PC-3 (cell line): ENCODE measurements at regions not wholly inside any gene's neighbourhood (a gene's known extent, or its start where the extent isn't known, plus 50 kb on each side); places are given as distances from the start of the nearest gene placed in this dataset.

Experiments used
- ATAC-seq: fragments of 200-7000 bp; cut with Tn5 transposase; 2 replicates; pipeline ENCODE4 v1.9.1; 2020; ENCODE audit warnings: mild to moderate bottlenecking, moderate library complexity
- BruUV-seq: library from RNA; stranded (reverse); fragments of 400-500 nt; replicated peaks from 2 replicates; lab custom pipeline; 2021; lab: Mats Ljungman, UMichigan
- CTCF ChIA-PET: fragments of 300-600 bp; sonication (Branson Sonifier 250); formaldehyde crosslinking; loops from one replicate; lab custom pipeline; 2022; ENCODE audit warnings: antibody characterized with exemption; lab: Charles Lee
- POLR2A ChIA-PET: fragments of 300-600 bp; sonication (Branson Sonifier 250); formaldehyde crosslinking; loops from one replicate; lab custom pipeline; 2022; ENCODE audit warnings: antibody characterized with exemption; ENCODE audit not compliant: unreplicated experiment; lab: Charles Lee
- DNase-seq: peaks from one replicate; pipeline ENCODE4 v3.0.0-alpha.2; 2015
- H2AFZ ChIP-seq: fragments of 300-600 bp; sonication (generic); 2 replicates; pipeline ENCODE4 v1.6.0; 2016; ENCODE audit warnings: antibody characterized with exemption, low read length
- H3F3A ChIP-seq: fragments of 300-600 bp; sonication (generic); one replicate; pipeline ENCODE4 v1.6.0; 2017; ENCODE audit warnings: antibody characterized with exemption, low read length, control low read depth, mild to moderate bottlenecking; ENCODE audit not compliant: unreplicated experiment
- H3K27ac ChIP-seq: fragments of 300-600 bp; sonication (generic); 2 replicates; pipeline ENCODE4 v1.5.1; 2016; ENCODE audit warnings: mild to moderate bottlenecking, low read length
- H3K27me3 ChIP-seq: fragments of 300-600 bp; sonication (generic); 2 replicates; pipeline ENCODE4 v1.6.1; 2016; ENCODE audit warnings: low read length, mixed read lengths
- H3K36me3 ChIP-seq: fragments of 300-600 bp; sonication (generic); 2 replicates; pipeline ENCODE4 v1.6.1; 2016; ENCODE audit warnings: low read depth, mixed run types, low read length, mixed read lengths
- H3K4me1 ChIP-seq: fragments of 300-600 bp; sonication (generic); 2 replicates; pipeline ENCODE4 v1.5.1; 2016; ENCODE audit warnings: low read length; ENCODE audit not compliant: insufficient read depth
- H3K4me2 ChIP-seq: fragments of 300-600 bp; sonication (generic); 2 replicates; pipeline ENCODE4 v1.6.0; 2016; ENCODE audit warnings: low read length
- H3K4me3 ChIP-seq: fragments of 300-600 bp; sonication (generic); 2 replicates; pipeline ENCODE4 v1.5.1; 2016; ENCODE audit warnings: mild to moderate bottlenecking, low read length, mixed read lengths
- H3K79me2 ChIP-seq: fragments of 300-600 bp; sonication (generic); 2 replicates; pipeline ENCODE4 v1.6.1; 2017; ENCODE audit warnings: low read length, mixed read lengths
- H3K9ac ChIP-seq: fragments of 300-600 bp; sonication (generic); 2 replicates; pipeline ENCODE4 v1.6.0; 2016; ENCODE audit warnings: mild to moderate bottlenecking, low read length
- H3K9me2 ChIP-seq: fragments of 300-600 bp; sonication (generic); replicated peaks from 2 replicates; pipeline ENCODE4 v1.6.1; 2016; ENCODE audit warnings: mixed run types, low read length, mixed read lengths
- H3K9me3 ChIP-seq: fragments of 300-600 bp; sonication (generic); 2 replicates; pipeline ENCODE4 v1.6.1; 2016; ENCODE audit warnings: low read length, mixed read lengths
- H4K20me1 ChIP-seq: fragments of 300-600 bp; sonication (generic); 2 replicates; pipeline ENCODE4 v1.6.1; 2016; ENCODE audit warnings: low read length, mixed read lengths
- EZH2 ChIP-seq: fragments of 300-600 bp; sonication (generic); IDR thresholded peaks from one replicate; pipeline ENCODE4 v1.6.1; 2017; ENCODE audit warnings: antibody characterized with exemption, mild to moderate bottlenecking, low read length; ENCODE audit not compliant: unreplicated experiment
- EZH2phosphoT487 ChIP-seq: fragments of 300-600 bp; sonication (generic); IDR thresholded peaks from 2 replicates; pipeline ENCODE4 v1.6.1; 2018; ENCODE audit warnings: mild to moderate bottlenecking, antibody characterized with exemption, low read length, borderline replicate concordance
- intact Hi-C: fragments of 100-400 bp; cut with micrococcal nuclease; formaldehyde crosslinking; loops from 2 replicates; pipeline ENCODE4 v1.9.0; 2023
- TF ChIP-seq, protein P1 (sequence below): fragments of 300-600 bp; sonication (generic); conservative IDR thresholded peaks from 2 replicates; pipeline ENCODE4 v1.5.1; 2017; ENCODE audit warnings: antibody characterized with exemption, low read depth, mild to moderate bottlenecking, low read length

DNA sequence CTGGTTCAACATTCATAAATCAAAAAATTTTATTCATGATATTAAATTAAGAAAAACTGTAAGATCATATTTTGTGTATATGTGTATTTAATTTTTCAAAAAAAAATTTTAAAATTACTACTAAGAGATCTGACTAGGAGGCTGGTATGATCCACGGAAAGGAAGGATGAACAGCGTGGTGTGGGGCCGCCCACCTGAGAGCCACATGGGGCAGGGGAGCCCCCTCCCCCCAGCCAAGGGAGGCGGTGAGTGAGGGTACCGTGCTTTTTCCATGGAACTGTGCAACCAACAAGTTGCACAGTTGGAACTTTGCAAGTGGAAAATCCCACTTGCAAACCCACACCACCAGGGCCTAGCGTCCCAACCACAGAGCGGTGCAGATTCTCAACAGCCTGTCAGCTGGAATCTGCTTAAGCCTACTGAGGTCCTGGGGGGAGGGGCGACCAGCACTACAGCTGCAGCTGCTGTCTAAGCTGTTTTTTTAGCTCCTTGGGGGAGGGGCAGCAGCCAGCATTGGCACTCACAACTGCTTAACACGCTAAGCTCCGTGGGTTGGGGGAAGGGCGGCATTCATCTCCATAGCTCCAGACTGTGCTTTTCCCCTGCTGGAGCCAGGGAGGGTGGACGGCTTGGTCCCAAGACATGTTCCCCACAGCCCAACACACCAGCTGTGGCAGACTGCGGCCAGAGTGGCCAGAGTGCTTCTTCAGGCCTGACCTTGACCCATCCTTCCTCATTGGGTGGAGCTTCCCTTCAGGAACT, 94.2 kb upstream of the IGFBP3 start:
- no peaks in the 10 kb centered on the region for H3K4me1 ChIP-seq
- H4K20me1 ChIP-seq = no peaks in the 10 kb centered on the region
- ATAC-seq (no peak), DNase-seq (no peak)
- TF ChIP-seq, protein P1, sequence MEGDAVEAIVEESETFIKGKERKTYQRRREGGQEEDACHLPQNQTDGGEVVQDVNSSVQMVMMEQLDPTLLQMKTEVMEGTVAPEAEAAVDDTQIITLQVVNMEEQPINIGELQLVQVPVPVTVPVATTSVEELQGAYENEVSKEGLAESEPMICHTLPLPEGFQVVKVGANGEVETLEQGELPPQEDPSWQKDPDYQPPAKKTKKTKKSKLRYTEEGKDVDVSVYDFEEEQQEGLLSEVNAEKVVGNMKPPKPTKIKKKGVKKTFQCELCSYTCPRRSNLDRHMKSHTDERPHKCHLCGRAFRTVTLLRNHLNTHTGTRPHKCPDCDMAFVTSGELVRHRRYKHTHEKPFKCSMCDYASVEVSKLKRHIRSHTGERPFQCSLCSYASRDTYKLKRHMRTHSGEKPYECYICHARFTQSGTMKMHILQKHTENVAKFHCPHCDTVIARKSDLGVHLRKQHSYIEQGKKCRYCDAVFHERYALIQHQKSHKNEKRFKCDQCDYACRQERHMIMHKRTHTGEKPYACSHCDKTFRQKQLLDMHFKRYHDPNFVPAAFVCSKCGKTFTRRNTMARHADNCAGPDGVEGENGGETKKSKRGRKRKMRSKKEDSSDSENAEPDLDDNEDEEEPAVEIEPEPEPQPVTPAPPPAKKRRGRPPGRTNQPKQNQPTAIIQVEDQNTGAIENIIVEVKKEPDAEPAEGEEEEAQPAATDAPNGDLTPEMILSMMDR = no peak
- TF ChIP-seq EZH2phosphoT487 = no peak
- no peak for TF ChIP-seq EZH2
- no peaks in the 10 kb centered on the region for H3K9me3 ChIP-seq
- no peaks in the 10 kb centered on the region for H3K36me3 ChIP-seq
- ChIA-PET POLR2A (no interaction called here), CTCF (no interaction called here)
- no peaks in the 10 kb centered on the region for H3F3A ChIP-seq
- no peaks in the 10 kb centered on the region for H3K9me2 ChIP-seq
- no peak overlapping the region for H2AFZ ChIP-seq
- no peak overlapping the region for H3K27ac ChIP-seq
- H3K4me3 ChIP-seq = no peak overlapping the region
- no peaks in the 10 kb centered on the region for H3K79me2 ChIP-seq
- H3K27me3 ChIP-seq = no peaks in the 10 kb centered on the region
- no peak overlapping the region for H3K9ac ChIP-seq
- BruUV-seq = no TSS peak
- H3K4me2 ChIP-seq = no peak overlapping the region
- intact Hi-C loops = no loop called here

DNA sequence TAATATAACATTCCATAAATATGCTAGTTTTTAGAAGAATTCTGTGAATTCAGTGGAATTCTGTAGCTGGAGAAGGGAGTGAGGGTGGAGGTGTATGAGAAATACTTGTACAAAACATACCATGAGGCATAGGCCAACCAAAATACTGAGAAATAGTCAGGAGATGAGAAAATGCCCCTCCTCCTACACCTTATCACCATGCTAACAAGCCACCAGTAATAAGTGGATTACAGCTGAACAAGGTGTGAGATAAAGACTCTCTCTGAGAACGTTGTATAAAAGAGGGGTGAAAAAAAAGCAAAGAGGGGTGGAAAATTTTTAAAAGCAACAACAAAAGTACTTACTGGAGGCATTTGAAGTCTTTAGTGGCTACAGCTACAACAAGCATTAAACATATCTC, 90.4 kb upstream of the IGFBP3 start:
- no TSS peak for BruUV-seq
- H3F3A ChIP-seq = no peaks in the 10 kb centered on the region
- no peaks in the 10 kb centered on the region for H3K27me3 ChIP-seq
- H3K36me3 ChIP-seq = no peaks in the 10 kb centered on the region
- H3K27ac ChIP-seq = no peak overlapping the region
- ATAC-seq (no peak), DNase-seq (no peak)
- TF ChIP-seq, protein P1 = no peak
- TF ChIP-seq EZH2phosphoT487 (no peak), EZH2 (no peak)
- H4K20me1 ChIP-seq = no peaks in the 10 kb centered on the region
- H3K4me3 ChIP-seq = no peak overlapping the region
- H3K9me2 ChIP-seq = no peaks in the 10 kb centered on the region
- H3K9me3 ChIP-seq = no peaks in the 10 kb centered on the region
- ChIA-PET CTCF (no interaction called here), POLR2A (no interaction called here)
- no peaks in the 10 kb centered on the region for H3K79me2 ChIP-seq
- H3K9ac ChIP-seq = no peak overlapping the region
- intact Hi-C loops = no loop called here
- H3K4me1 ChIP-seq = peaks cover 7% of the 10 kb centered on the region; the same call in 1 of the 2 replicates
- H2AFZ ChIP-seq = no peak overlapping the region
- no peak overlapping the region for H3K4me2 ChIP-seq

DNA sequence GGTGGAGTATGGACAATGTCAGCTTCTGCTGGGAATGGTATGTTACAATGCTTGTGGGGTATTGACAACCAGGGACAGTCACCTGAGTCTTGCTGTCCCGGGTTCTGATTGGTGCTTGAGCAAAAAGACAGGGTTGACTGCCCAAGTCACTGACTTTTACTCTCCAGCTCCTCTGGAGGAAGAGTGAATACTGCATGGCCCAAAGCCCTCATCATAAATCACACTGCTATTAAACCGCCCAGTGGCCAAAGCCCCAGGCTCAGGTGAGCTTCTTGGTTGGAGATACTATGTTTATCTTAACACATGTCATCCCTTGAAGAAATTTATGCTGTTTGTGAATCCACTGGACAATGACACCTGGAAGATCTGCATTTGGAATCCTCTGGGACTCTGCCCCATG, 90.0 kb upstream of the IGFBP3 start:
- no peaks in the 10 kb centered on the region for H3K9me3 ChIP-seq
- H3K4me1 ChIP-seq = peaks cover 7% of the 10 kb centered on the region; the same call in 1 of the 2 replicates
- no peaks in the 10 kb centered on the region for H3K27me3 ChIP-seq
- no peak overlapping the region for H3K4me3 ChIP-seq
- no peak overlapping the region for H3K9ac ChIP-seq
- no TSS peak for BruUV-seq
- H2AFZ ChIP-seq = no peak overlapping the region
- DNase-seq (no peak), ATAC-seq (no peak)
- intact Hi-C loops = no loop called here
- H3K9me2 ChIP-seq = no peaks in the 10 kb centered on the region
- ChIA-PET POLR2A (no interaction called here), CTCF (no interaction called here)
- TF ChIP-seq EZH2phosphoT487 = no peak
- TF ChIP-seq, protein P1 = no peak
- TF ChIP-seq EZH2 = no peak
- no peaks in the 10 kb centered on the region for H3F3A ChIP-seq
- H3K79me2 ChIP-seq = no peaks in the 10 kb centered on the region
- no peaks in the 10 kb centered on the region for H3K36me3 ChIP-seq
- H4K20me1 ChIP-seq = no peaks in the 10 kb centered on the region
- H3K4me2 ChIP-seq = no peak overlapping the region
- no peak overlapping the region for H3K27ac ChIP-seq
